HepG2 (cell line): ENCODE measurements at regions not wholly inside any gene's neighbourhood (a gene's known extent, or its start where the extent isn't known, plus 50 kb on each side); places are given as distances from the start of the nearest gene placed in this dataset.

Experiments
- ATAC-seq: fragments of 200-7000 bp; cut with Tn5 transposase; 3 replicates; pipeline ENCODE4 v1.9.1; 2020; ENCODE audit warnings: mild to moderate bottlenecking, moderate library complexity
- BruUV-seq: library from RNA; stranded (reverse); fragments of 400-500 nt; replicated peaks from 2 replicates; lab custom pipeline; 2021; lab: Mats Ljungman, UMichigan
- CTCF ChIA-PET: fragments of 300-600 bp; formaldehyde crosslinking; extraction: SDS; loops from one replicate; lab custom pipeline; 2021; ENCODE audit warnings: low total read pairs, inconsistent platforms, low intra/inter-chr PET ratio; lab: Yijun Ruan, JAX
- POLR2A ChIA-PET: fragments of 350-600 bp; sonication (Branson Sonifier 250); formaldehyde crosslinking; loops from one replicate; lab custom pipeline; 2020; ENCODE audit warnings: antibody characterized with exemption, inconsistent platforms; lab: Yijun Ruan, JAX
- DNase-seq: peaks from one replicate; pipeline ENCODE4 v3.0.0-alpha.2; 2015; ENCODE audit warnings: low spot score
- FAIRE-seq: peaks from 3 replicates; lab custom pipeline; 2011; peaks lifted over from hg19 to GRCh38; lab: Jason Lieb, UNC
- H2AFZ ChIP-seq: one replicate; pipeline ENCODE4 v1.6.1; 2011; ENCODE audit warnings: low read length, inconsistent platforms
- H3K27ac ChIP-seq: fragments of 300-600 bp; 3 replicates; pipeline ENCODE4 v1.8.0; 2011; ENCODE audit warnings: mixed run types, mild to moderate bottlenecking, mixed read lengths, low read length, inconsistent platforms; ENCODE audit not compliant: insufficient read depth; ENCODE audit errors: extremely low read length
- H3K27me3 ChIP-seq, 2 experiments: fragments of 200-600 bp in 1 of 2; 2 replicates in 1 of 2; 3 replicates in 1 of 2; pipeline versions ENCODE4 v1.6.0 to v1.8.0; 2011; ENCODE audit warnings: low read length in 2 of 2, mild to moderate bottlenecking in 2 of 2, moderate library complexity in 2 of 2, inconsistent platforms in 1 of 2; ENCODE audit not compliant: insufficient read depth in 2 of 2, control insufficient read depth in 1 of 2
- H3K36me3 ChIP-seq, 2 experiments: fragments of 200-600 bp in 1 of 2; replicated peaks in 1 of 2; 2 replicates in 1 of 2; 3 replicates in 1 of 2; pipeline versions ENCODE4 v1.5.1 to v1.8.0; 2011; ENCODE audit warnings: low read length in 2 of 2, inconsistent platforms in 1 of 2; ENCODE audit not compliant: insufficient read depth in 2 of 2, control insufficient read depth in 1 of 2
- H3K4me1 ChIP-seq: 2 replicates; pipeline ENCODE4 v1.5.1; 2012; ENCODE audit warnings: low read length, inconsistent platforms; ENCODE audit not compliant: insufficient read depth
- H3K4me2 ChIP-seq: 2 replicates; pipeline ENCODE4 v1.6.0; 2011; ENCODE audit warnings: low read depth, low read length, inconsistent platforms
- H3K4me3 ChIP-seq, 3 experiments: fragments of 200-600 bp in 1 of 3; sonication (generic), shearing (Covaris generic) in 1 of 3; replicated peaks in 1 of 3; 2 replicates each; pipeline ENCODE4 v1.5.1; 2011 to 2016; ENCODE audit warnings: low read length in 3 of 3, inconsistent platforms in 2 of 3, low read depth in 2 of 3, mild to moderate bottlenecking in 2 of 3, control low read depth in 1 of 3, mixed read lengths in 1 of 3; ENCODE audit not compliant: insufficient read depth in 1 of 3
- H3K79me2 ChIP-seq: one replicate; pipeline ENCODE4 v1.6.1; 2011; ENCODE audit warnings: low read length, inconsistent platforms; ENCODE audit not compliant: insufficient read depth
- H3K9ac ChIP-seq: 2 replicates; pipeline ENCODE4 v1.6.0; 2011; ENCODE audit warnings: mild to moderate bottlenecking, low read depth, low read length, inconsistent platforms; ENCODE audit not compliant: insufficient read depth
- H3K9me3 ChIP-seq: 2 replicates; pipeline ENCODE4 v1.5.1; 2012; ENCODE audit warnings: mild to moderate bottlenecking, low read length
- H4K20me1 ChIP-seq: 2 replicates; pipeline ENCODE4 v1.6.0; 2011; ENCODE audit warnings: inconsistent platforms, mild to moderate bottlenecking, low read length, moderate library complexity; ENCODE audit not compliant: insufficient read depth
- CBFB ChIP-seq: sonication (generic); formaldehyde crosslinking; IDR thresholded peaks from 2 replicates; pipeline ENCODE4 v1.4.0; 2020; ENCODE audit warnings: missing genetic modification reagents
- GZF1 ChIP-seq: sonication (generic); formaldehyde crosslinking; IDR thresholded peaks from 2 replicates; pipeline ENCODE4 v1.5.1; 2020; ENCODE audit warnings: mild to moderate bottlenecking, missing genetic modification reagents
- HOMEZ ChIP-seq: IDR thresholded peaks from 2 replicates; pipeline ENCODE4 v1.6.1; 2016; ENCODE audit warnings: low read depth
- ZBTB14 ChIP-seq: sonication (generic); formaldehyde crosslinking; IDR thresholded peaks from 2 replicates; pipeline ENCODE4 v1.4.0; 2020; ENCODE audit warnings: missing genetic modification reagents
- ZNF281 ChIP-seq: sonication (generic); formaldehyde crosslinking; IDR thresholded peaks from 2 replicates; pipeline ENCODE4 v1.4.0; 2020; ENCODE audit warnings: missing genetic modification reagents, borderline replicate concordance
- ZNF639 ChIP-seq: conservative IDR thresholded peaks from 2 replicates; pipeline ENCODE4 v1.6.1; 2018; ENCODE audit warnings: missing genetic modification reagents
- ZNF777 ChIP-seq: sonication (generic); formaldehyde crosslinking; IDR thresholded peaks from 2 replicates; pipeline ENCODE4 v1.4.0; 2020; ENCODE audit warnings: missing genetic modification reagents
- WGBS: methylation state at CpG from one replicate; pipeline ENCODE4 v1.1.6; 2017; ENCODE audit warnings: low lambda C conversion rate; 5-methylcytosine and 5-hydroxymethylcytosine counted together
- in situ Hi-C: cut with HindIII; loops from 2 replicates; pipeline ENCODE4 v1.10.0; 2017; ENCODE audit warnings: low pct_unique_long_range_greater_than_20kb; ENCODE audit not compliant: extremely low pct_ligation_motif_present
- intact Hi-C: fragments of 100-400 bp; cut with micrococcal nuclease; formaldehyde crosslinking; loops from one replicate; pipeline ENCODE4 v1.10.0; 2022; ENCODE audit not compliant: unreplicated experiment

GRCh38 chr18:68024716-68025115 lies 508.2 kb upstream of the DSEL start:
- in situ Hi-C loops: no loop called here
- WGBS: 15% methylated on average over 4 of the region's 4 CpGs
- BruUV-seq: no TSS peak

More at GRCh38 chr18:68024716-68025115, 508.2 kb upstream of the DSEL start:
- Histone ChIP-seq H3K9ac (no peak overlapping the region), H3K27me3 (no peaks in the 10 kb centered on the region), H3K79me2 (no peaks in the 10 kb centered on the region), H3K4me2 (no peak overlapping the region), H3K4me3 (no peak overlapping the region), H3K4me1 (no peaks in the 10 kb centered on the region), H3K27ac (no peak overlapping the region), H3K9me3 (no peaks in the 10 kb centered on the region), H4K20me1 (no peaks in the 10 kb centered on the region), H2AFZ (no peak overlapping the region), H3K36me3 (no peaks in the 10 kb centered on the region)
- no peak for ATAC-seq
- ChIA-PET CTCF (no interaction called here), POLR2A (no interaction called here)
- no peak for TF ChIP-seq ZNF639 (CRISPR knock-in tag)
- TF ChIP-seq CBFB: no peak
- TF ChIP-seq HOMEZ: no peak
- TF ChIP-seq ZNF777 (CRISPR knock-in tag): no peak
- TF ChIP-seq ZBTB14 (CRISPR knock-in tag): no peak
- TF ChIP-seq ZNF281 (CRISPR knock-in tag): no peak
- no peak for TF ChIP-seq GZF1 (CRISPR knock-in tag)
- intact Hi-C loops: no loop called here
- DNase-seq: no peak
- no peak for FAIRE-seq
